HG02970 (cell line): ENCODE measurements at regions not wholly inside any gene's neighbourhood (a gene's known extent, or its start where the extent isn't known, plus 50 kb on each side); places are given as distances from the start of the nearest gene placed in this dataset.

Experiments
- ATAC-seq: cut with Tn5 transposase; IDR thresholded peaks from one replicate; pipeline ENCODE4 v1.9.1; 2021; ENCODE audit warnings: mild to moderate bottlenecking, moderate library complexity, moderate number of reproducible peaks; ENCODE audit not compliant: unreplicated experiment, low FRiP score

DNA sequence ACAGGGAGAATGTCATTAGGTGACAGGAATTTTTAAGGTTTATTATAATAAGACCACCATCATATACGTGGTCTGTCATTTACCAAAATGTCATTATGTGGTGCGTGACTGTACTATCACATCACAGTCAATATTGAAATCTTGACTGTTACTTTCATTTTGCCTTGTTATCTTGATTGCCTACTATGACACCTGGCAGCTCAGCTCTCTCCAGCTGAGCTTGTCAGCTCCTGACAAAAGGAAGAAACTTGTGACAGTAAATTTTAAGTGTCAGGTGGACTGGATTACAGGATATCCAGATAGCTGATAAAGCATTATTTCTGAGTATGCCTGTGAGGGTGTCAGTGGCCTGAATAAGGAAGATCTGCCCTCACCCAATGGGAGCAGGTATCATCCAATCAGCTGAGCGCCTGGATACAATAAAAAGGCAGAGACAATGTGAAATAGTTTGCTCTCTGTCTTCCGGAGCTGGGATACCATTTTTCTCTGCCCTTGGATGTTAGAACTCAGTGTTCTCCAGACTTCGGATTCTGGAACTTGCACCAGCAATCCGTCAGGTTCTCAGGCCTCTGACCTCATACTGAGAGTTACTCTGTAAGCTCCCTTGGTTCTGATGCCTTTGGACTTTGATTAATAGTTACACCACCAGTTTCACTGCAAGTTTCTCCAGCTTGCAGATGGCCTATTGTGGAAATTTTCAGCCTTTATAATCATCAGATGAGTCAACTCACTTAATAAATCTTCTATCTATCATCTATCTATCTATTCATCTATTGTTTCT is 1454.7 kb upstream of the IGFBP7 start:
- no peak for ATAC-seq

DNA sequence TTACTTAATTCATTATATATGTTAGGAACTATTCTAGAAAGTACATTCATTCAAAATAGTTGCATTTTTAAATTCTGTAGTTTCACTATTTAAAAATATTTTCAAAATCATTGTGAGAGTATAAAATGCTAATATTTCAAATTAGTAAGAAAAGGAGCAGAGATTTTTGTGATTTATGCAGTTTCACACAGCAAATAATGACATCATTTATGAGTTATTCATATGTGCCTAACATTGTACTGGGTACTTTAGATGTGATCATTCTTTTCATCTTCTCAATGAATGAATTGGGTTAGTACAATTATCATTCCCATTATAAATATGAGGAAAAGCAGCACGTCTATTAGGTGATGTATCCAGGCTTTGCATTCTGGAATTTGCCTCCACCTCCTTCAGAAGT is 1451.0 kb upstream of the IGFBP7 start:
- ATAC-seq, result no peak

- ATAC-seq, result no peak
These were observed 1450.6 kb upstream of the IGFBP7 start for GRCh38 chr4:58560736-58561135.

- no peak for ATAC-seq
These were observed 1443.5 kb upstream of the IGFBP7 start for GRCh38 chr4:58553679-58554078.

DNA sequence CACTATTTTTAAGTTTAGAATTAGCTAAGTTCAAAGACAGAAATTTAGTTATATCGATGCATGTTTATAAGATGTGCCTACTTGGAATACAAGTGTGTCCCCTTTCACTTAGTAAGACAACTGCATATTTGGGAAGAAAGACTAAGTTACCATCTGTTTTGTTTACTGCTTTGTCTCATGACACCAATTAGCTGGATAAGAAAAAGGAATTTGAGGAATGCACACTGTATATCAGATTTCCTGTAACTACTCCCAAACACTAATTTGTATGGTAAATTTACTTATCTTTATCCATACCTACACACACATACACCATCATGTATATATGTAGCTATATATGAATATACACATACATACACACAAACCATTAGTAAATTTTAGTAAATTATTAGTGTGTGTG is 1442.8 kb upstream of the IGFBP7 start:
- no peak for ATAC-seq

DNA sequence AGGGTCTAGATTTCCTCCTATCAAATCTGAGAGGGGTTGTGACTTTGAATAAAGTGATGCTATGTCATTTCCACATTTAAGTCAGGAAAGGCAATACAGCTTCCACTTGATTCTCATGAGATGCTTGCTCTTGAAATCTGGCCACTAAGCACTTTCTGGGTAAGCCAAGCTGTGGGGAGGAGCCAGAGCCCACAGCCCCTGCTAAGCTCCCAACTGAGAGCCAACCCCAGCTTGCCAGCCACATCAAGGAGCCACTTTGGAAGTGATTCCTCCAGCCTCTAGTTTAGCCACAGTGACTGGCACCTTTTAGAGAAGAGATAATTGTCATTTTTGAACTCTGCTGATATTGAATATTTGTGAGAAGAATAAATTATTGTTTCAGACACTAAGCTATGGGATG is 1441.5 kb upstream of the IGFBP7 start:
- ATAC-seq, result no peak

- ATAC-seq, result no peak
These were observed 1433.3 kb upstream of the IGFBP7 start for GRCh38 chr4:58543465-58543864.

DNA sequence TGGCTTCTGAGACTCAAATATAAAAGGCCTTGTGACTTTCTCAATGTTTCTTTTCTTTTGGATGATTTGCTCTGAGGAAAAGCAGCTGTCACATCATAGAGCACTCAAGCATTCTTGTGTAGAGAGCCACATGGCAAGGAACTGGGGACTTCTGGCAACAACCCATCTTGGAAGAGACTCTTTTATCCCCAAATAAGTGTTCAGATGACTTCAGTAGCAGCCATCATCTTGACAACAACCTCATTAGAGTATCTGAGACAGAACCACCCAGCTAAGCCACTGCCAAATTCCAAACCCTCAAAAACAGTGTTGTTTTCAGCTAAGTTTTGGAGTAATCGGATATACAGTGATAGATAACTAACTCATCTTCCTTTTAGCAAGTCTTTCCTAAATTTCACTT is 1431.7 kb upstream of the IGFBP7 start:
- no peak for ATAC-seq

DNA sequence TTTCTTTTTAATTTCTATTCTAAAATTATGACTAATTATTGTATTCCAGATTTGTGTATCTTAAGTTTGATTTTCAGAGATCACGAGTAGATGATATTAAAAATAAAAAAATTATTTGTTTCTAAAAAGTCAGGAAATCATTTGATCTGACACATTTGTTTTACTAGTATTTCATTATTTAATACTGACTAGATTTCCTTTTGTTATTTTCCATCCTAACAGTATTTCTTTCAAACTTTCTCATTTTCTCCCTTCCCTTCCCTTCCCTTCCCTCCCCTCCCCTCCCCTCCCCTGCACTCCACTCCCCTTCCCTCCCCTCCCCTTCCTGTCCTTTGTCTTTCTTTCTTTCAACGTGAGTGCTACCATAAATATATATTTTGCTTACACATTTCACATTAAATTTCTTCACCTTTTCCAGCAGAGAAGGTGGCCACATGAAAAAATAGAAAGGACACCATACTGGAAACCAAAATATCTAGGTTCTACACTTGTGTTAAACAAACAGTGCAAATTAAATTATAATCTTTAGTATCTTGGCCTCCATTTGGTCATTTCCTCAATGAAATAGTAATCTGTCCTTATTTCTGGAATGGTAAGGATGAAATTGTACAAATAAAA is 1412.7 kb upstream of the IGFBP7 start:
- no peak for ATAC-seq

- ATAC-seq, result no peak
These were observed 1405.0 kb upstream of the IGFBP7 start for GRCh38 chr4:58515226-58515625.

DNA sequence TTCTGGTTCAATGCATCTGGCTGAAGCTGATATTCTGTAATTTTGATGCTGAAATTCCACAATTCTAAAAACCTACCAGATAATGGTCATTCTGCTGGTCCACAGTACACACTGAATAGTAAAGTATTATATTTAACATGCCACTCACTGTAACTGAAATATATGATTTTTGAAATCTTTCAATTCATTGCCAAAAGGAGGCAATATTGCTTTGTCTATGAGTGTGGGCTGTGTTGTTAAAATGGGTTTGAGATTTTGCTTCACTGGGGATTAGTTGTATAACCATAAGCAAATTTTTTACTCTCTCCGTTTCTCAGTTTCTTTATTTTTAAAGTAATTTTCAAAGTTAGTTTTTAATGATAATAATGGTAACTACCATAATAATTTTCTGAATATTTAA is 1404.1 kb upstream of the IGFBP7 start:
- no peak for ATAC-seq

- no peak for ATAC-seq
These were observed 1400.5 kb upstream of the IGFBP7 start for GRCh38 chr4:58510652-58511051.

DNA sequence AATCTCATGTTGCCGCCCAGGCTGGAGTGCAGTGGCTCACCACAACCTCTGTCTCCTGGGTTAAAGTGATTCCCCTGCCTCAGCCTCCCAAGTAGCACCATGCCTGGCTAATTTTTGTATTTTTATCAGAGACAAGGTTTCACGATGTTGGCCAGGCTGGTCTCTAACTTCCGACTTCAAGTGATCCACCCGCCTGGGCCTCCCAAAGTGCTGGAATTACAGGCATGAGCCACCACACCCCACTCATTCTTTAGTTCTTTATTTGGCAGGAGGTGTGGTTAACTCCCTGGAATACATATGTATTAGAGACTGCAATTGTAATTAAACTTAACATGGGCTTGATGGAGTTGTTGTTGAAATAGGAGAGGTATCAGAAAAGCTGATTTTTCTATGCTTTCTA is 1396.9 kb upstream of the IGFBP7 start:
- no peak for ATAC-seq

DNA sequence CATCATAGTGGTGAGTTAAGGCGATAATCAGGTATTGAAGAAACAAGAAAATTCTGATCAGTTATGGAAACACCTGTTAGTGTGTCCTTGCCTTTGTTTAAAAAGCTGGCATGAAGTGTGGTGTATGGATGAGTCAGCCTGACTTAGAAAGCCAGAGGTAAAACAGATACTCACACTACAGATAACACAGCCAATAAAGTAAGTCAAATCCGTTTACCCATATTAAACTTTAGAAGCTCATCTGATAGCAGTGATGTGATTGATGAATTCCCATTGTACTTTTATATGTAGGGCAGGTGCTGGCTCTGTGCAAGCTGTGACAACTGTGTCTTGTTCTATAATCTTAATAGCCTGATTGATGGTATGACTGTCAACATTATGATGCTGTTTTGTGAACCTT is 1392.7 kb upstream of the IGFBP7 start:
- no peak for ATAC-seq

- ATAC-seq, result no peak
These were observed 1389.0 kb upstream of the IGFBP7 start for GRCh38 chr4:58499182-58499581.

DNA sequence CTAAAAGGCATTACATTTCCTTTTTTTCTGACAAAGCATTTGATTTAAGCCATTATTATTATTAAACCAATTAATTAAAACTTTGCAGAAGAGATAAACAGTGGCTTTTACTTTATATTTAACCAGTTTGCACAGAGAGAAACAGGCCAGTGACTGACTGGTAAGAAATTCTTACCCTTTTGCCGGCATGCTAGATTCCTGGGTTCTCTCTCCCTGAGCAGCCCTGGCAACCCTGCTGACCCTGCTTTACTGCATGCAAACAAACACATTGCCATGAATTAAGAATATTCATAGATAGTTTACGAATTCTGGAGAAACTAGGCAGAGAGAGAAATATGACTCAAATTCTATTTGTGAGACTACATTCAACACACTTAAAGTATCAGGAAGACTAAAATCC is 1381.4 kb upstream of the IGFBP7 start:
- ATAC-seq, result no peak

DNA sequence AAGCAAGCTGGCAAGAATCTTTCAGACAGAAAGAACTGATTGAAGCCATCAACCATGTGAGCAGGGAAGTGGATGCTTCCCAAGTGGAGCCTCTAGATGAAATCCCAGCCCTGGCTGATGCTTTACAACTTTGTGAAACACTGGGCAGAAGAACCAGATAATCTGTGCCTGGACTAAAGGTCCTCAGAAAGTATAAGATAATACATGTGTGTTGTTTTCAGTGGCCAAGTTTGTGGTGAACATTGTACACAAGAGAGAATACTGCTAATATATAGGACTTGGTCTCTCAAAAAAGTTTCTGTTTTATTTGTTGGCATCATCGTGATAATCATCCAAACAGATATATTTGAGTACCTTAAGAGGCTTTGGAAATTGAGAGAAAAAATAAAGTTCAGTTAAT is 1367.8 kb upstream of the IGFBP7 start:
- ATAC-seq, result no peak

DNA sequence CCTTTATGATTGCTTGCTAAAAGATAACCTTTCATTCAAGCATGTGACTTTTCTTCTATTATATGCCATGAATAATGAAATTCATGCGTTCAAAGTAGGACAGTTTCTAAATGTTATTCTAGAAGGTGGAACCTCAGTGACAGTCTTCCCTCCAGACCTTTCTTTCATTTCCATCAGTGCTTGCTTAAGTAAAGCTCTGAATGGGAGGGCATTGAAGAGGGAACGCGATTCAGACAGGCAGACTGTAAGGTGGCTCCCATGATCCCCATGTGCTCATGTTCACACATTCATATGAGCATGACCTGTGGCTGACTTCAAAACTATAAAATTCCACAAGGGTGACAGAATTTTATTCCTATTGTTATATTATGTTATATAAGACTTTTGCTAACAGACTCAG is 1367.3 kb upstream of the IGFBP7 start:
- ATAC-seq, result no peak

DNA sequence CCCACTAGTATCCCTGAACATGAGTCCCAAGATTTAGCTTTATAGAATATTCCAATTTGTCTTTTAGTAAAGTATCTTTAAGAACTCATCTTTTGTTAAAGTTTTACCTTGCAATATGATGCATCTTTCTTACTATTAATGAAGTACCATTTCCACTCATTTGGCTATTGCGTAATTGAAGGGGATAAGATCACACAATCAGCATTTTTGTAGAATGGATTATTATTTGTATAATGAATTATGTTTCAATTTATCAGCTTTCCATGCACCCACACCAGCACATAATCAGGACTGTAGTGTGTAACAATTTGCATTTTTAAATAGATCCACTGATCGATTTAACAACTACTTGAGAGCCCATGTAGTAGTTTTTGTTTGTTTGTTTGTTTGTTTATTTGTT is 1364.9 kb upstream of the IGFBP7 start:
- ATAC-seq, result no peak

GRCh38 chr4:58465031-58465430 is 1354.8 kb upstream of the IGFBP7 start:
- ATAC-seq, result no peak

GRCh38 chr4:58456727-58457384 is 1346.7 kb upstream of the IGFBP7 start:
- no peak for ATAC-seq

GRCh38 chr4:58453956-58454355 is 1343.8 kb upstream of the IGFBP7 start:
- ATAC-seq, result no peak
